RKO (cell line): ENCODE measurements at regions not wholly inside any gene's neighbourhood (a gene's known extent, or its start where the extent isn't known, plus 50 kb on each side); places are given as distances from the start of the nearest gene placed in this dataset.

Source experiments
- DNase-seq: peaks from one replicate; pipeline ENCODE4 v3.0.0-alpha.2; 2016; ENCODE audit warnings: low spot score

GRCh38 chr10:2728087-2728486 is 339.3 kb upstream of the PFKP start:
- DNase-seq = no peak

DNA sequence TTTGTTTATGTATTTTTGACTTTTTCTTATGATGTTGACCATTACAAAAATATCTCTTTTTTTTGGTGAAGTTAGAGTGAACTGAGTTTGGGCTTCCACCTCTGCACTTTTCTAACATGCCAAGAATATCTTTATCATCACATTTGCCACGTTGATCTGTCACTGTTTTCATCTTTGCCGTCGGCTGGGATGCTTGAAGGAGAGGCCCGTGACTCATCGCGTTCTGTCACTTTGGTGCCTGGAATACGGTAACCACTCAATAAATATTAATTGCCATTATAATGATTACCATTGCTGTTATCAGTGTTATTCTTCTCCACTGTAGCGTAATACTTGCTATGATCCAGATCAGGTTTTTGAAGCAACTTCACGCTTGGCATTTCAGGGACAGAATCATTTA is 350.8 kb upstream of the PFKP start:
- no peak for DNase-seq

DNA sequence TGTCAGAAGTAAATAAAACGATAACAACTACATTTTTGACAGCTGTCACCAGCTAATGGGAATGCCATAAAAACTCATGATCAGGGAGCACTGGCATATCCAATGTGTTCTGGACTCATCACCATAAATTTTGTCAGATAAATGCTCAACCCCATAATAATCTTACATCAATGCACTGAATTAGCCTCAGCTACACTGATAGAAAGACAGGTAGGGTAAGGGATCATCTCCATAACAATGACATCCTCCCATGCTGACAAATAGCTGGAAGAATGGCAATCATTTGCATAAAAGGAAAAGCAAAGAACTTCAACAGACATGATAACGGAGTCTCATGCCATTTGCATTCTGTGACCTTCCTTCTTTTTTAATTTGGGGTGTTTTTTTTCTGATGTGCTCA is 352.8 kb upstream of the PFKP start:
- no peak for DNase-seq

GRCh38 chr10:2703953-2704352 is 363.4 kb upstream of the PFKP start:
- DNase-seq = no peak

DNA sequence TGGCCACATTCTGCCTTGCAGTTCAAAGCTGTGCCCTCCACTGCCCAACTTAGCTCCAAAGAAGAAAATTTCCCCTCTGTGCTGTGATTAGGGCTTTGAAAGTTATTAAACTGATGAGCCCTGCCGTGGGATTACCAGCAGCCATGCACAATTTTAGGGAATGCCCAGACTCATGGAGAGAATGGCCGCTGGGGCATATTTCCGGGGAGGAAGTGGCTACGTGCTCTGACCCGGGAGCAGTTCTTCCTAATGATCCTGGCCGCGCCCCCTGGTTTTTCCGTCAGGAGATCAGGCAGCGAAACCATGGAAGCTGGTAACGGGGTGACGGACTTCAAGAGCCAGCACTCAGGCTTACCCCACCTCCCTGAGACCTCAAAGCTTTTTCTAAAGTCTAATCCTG is 365.5 kb upstream of the PFKP start:
- no peak for DNase-seq

- DNase-seq = no peak
Measured at GRCh38 chr10:2700626-2701305, 366.6 kb upstream of the PFKP start.

DNA sequence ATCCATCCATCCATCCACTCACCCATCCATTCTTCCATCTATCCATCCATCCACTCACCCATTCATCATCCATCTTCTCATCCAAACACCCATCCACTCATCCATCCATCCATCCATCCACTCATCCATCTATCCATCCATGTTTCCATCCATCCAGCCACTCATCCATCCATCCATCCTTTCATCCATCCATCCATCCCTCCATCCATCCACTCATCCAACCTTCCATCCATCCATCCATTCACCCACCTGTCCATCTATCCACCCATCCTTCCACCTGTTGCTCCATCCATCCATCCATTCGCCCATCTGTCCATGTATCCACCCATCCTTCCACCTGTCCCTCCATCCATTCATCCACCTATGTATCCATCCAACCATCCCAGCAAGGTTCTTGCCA is 378.4 kb upstream of the PFKP start:
- no peak for DNase-seq

DNA sequence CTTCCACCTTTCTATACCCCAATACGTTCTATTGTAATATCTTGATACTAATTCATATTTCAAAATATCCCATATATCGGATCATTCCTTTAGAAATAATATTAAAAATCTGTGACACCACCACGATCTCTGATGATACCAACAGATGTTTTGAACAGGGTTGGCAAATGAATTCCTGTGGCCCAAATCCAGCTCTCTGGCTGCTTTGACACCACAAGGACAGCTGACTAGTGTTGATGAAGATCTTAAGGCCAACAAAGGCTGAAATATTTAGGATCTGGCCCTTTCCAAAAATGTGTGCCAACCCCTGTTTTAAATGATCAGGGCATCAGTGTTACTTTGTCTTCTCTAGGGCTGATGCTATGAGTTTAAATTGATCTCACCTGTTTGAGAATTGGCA is 380.7 kb upstream of the PFKP start:
- no peak for DNase-seq

DNA sequence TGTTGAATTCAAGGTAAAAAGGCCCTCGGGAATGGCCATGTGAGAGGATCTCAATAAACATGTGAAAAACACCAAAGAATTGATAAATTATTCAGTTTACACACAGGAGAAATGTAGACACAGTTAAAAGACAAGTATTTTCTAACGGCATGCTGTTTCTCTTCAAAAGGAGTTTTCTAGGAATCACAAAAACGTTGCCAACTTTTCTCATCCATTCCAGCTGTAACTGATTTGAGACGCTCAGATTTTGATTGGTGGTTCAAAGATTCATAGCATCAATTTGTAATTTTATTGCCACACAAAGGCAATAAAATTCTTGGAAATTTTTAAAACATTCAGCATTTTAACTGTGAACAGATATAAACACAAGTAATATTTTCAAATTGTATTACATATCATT is 384.9 kb upstream of the PFKP start:
- no peak for DNase-seq

GRCh38 chr10:2681891-2682290 is 385.5 kb upstream of the PFKP start:
- no peak for DNase-seq

- no peak for DNase-seq
Measured at GRCh38 chr10:2680821-2681220, 386.5 kb upstream of the PFKP start.

- DNase-seq = no peak
Measured at GRCh38 chr10:2679646-2680045, 387.7 kb upstream of the PFKP start.

DNA sequence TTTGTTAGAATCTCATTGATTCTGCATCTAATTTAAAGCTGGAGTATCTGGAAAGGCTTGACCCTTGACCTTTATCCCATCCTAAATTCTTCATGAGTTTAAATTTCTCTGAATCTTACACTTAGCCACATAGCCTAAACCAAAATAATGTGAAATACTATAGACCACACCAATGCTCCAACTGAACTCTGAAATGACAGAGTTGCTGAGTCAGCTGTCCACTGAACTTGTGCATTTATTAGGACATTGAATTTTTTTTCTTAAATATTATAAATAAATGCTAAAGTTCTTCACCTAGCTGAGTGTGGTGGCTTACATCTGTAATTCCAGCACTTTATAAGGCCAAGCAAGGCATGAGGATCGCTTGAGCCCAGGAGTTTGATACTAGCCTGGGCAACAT is 390.9 kb upstream of the PFKP start:
- no peak for DNase-seq

DNA sequence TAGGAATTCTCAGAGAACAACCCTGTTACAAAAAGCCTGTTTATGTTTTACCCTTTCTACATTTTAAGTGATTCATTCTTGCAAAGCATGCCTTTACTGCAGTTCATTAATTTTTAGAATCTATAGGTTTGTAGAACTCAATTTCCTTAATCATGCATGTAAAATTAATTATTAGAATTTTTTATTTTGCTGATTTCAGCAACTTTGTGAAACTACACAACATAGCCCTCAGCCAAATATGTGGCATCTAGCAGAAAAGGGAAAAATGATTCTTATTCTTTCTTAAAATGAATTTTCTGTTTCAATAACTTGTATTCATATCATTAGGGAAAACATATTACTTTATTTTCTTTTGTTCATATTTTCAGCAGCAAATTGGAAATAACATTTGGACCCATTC is 392.9 kb upstream of the PFKP start:
- DNase-seq = no peak

DNA sequence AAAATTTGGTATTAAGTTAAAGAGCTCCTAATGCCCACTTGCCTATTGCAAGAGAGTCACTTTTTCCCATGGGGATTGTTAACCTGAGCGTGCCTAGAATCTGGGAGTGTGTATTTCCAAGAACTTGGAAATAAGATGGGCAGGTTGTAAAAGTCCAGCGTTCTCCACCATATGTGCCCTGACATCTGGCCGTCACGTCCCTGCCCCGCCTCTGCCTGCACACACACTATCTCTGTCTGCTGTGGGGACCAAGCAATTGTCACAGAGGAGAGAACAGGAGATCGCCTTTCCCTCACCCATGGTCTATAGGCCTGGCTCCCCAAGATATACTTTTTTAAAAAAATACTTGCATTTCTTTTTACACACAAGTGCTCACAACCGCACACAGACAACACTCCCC is 396.5 kb upstream of the PFKP start:
- DNase-seq = no peak

DNA sequence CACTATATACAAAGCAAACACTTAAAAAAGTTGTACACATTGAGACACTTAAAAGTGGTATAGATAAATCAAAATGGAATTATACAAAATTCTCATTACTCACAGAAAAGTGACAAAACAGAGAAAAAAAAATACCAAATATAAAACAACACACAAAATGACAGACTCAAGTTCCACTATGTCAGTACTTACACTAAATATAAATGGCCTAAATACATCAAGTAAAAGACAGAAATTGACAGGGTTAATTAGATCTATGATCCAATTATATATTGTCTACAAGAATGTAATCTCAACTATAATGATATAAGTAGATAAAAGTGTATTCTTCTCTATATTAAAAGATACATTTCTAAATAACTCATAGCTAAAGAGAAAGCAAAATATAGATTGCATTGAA is 401.6 kb upstream of the PFKP start:
- no peak for DNase-seq

DNA sequence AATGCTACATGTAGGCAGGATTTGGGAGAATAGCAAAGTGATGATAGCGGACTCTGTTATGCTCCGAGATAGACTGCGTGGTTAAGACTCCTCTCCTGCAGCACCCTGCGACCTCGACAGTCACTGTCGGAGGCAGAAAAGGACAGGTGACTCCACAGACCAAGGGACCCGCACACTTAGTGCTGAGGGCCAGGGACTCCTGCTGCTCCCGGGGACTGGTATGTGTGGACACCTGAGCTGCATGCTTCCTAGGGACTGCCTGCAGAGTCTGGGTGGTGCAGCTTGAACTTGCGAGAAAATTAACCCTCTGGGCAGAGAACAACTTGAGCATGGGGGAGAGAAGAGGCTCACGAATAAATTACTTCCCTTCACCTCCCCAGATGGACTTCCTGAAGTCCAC is 407.1 kb upstream of the PFKP start:
- no peak for DNase-seq

DNA sequence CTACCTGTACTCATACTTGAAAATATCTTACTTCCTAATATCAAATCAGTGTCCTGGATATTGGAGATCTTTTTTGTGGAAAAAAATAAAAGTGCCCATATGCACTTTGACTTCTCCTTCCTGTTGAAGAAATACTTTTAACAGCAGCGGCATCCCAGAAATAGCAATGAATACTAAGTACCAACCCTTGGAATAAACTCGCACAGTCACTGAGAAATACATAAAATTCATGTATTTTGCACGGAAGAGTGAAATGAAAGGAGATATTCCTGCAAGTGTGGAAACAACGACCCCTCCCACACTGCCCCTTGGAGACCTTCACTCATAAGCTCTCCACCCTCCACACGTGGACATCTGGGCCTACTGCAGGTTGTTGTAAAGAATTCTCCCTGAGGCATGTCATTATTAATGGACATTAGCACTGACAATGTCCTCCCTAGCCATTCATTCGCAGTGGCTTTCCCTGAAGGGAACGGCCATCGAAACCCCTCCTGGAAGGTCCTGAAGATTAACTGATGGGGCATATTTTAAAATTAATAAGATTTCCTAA is 407.6 kb upstream of the PFKP start:
- no peak for DNase-seq

GRCh38 chr10:2658780-2659179 is 408.6 kb upstream of the PFKP start:
- no peak for DNase-seq

DNA sequence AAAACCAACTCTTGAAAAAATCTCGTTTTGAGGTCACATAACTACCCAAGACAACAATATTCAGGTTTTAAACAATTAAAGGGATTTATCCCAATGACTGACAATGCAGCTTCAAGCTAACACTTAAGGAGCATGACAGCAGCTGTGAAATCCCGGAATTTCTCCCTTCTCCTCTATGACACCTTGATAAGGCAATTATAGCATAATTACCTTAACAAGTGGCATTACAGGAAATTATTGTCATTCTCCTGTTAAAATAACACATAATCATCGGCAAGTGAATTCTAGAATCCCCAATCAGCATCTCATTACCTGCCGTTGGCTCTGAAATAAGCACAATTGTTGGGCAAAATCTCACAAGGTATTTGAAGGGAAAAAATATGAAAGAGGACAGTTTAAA is 417.0 kb upstream of the PFKP start:
- DNase-seq = no peak

DNA sequence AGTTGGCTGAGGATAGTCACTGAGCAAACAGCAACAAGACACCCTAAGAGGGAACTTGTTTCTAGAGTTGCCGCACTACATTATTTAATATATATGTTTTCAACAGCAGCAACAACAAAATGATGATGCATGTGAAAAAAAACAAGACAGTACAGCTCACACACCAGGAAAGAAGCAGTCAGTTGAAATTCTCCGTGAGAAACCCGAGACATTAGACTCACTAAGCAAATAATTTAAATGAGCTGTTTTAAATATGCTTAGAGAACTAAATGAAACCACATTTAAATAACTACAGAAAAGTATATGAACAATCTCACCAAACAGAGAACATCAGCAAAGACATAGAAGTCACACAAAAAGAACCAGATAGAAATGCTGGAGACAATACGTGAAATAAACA is 426.3 kb upstream of the PFKP start:
- no peak for DNase-seq

DNA sequence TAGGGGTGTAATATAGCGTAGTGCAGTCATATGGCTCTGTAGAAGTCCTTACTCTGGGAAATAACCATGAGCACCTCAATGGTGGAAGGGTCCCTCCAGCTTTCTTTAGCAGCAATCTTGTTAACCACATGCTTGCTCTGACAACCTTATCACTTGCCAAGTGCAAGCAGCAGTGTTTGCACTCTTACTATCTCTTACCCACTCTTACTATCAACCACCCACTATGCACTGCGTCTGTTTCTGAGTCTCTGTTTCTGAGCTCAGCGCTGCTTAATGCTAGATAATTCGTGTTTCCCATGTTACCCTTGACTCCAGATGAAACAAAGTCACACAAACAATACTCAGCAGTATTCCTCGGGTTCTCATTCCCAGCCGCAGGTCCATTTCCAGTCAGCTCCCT is 433.7 kb upstream of the PFKP start:
- DNase-seq = no peak

DNA sequence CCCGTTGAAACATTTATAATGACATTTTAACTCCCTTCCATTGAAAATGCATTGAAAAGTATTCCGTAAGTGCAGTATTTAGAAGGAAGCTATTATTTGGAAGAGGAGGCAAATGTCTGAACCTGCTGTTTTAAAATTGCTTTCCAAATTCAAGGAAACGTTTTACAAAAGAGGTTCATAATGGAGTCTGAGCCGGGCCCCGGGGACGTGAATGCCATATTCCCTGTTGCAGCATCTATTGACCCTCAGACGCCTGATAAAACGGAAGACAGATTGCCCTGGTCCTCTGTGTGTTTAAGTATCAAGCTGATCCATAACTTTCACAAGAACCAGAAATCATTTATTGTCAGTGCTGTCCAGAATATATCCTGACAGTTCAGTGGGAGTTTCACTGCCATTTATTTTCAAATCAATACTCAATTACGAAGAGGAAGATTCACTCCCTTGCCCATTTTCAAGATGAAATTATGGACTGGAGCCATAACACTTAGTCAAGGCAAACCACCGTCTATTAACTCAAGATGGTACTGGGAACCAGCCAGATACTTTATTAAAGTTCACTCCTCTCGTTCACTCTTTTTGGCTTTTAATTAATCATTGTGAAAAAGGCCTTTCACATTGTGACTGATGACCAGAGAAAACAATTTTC is 435.7 kb upstream of the PFKP start:
- no peak for DNase-seq

- no peak for DNase-seq
Measured at GRCh38 chr10:2628705-2629104, 438.6 kb upstream of the PFKP start.
